Smooth muscle cell (in vitro differentiated cells): ENCODE measurements at regions not wholly inside any gene's neighbourhood (a gene's known extent, or its start where the extent isn't known, plus 50 kb on each side); places are given as distances from the start of the nearest gene placed in this dataset.

ENCODE experiments used
- DNase-seq: peaks from one replicate; lab custom pipeline; 2025; ENCODE audit not compliant: unreplicated experiment; lab: John Stamatoyannopoulos, UW
- H2AFZ ChIP-seq: fragments of 200-600 bp; sonication (generic); 2 replicates; pipeline ENCODE4 v1.6.0; 2016; ENCODE audit warnings: antibody characterized with exemption, low read depth, mild to moderate bottlenecking
- H3F3A ChIP-seq: fragments of 200-600 bp; sonication (generic); 2 replicates; pipeline ENCODE4 v1.6.0; 2017; ENCODE audit warnings: antibody characterized with exemption, low read depth
- H3K27ac ChIP-seq: fragments of 200-600 bp; sonication (generic); 2 replicates; pipeline ENCODE4 v1.5.1; 2016; ENCODE audit warnings: low read depth, mild to moderate bottlenecking
- H3K27me3 ChIP-seq: fragments of 200-600 bp; sonication (generic); 2 replicates; pipeline ENCODE4 v1.6.1; 2016; ENCODE audit warnings: low read depth, mild to moderate bottlenecking
- H3K36me3 ChIP-seq: fragments of 200-600 bp; sonication (generic); 2 replicates; pipeline ENCODE4 v1.5.1; 2016; ENCODE audit warnings: low read depth
- H3K4me1 ChIP-seq: fragments of 200-600 bp; sonication (generic); 2 replicates; pipeline ENCODE4 v1.5.1; 2016; ENCODE audit warnings: low read depth
- H3K4me2 ChIP-seq: fragments of 200-600 bp; sonication (generic); 2 replicates; pipeline ENCODE4 v1.6.0; 2016; ENCODE audit warnings: mild to moderate bottlenecking
- H3K4me3 ChIP-seq: fragments of 200-600 bp; sonication (generic); 2 replicates; pipeline ENCODE4 v1.5.1; 2016; ENCODE audit warnings: mild to moderate bottlenecking
- H3K79me2 ChIP-seq: fragments of 200-600 bp; sonication (generic); 2 replicates; pipeline ENCODE4 v1.6.0; 2016; ENCODE audit warnings: low read depth, mild to moderate bottlenecking
- H3K9ac ChIP-seq: fragments of 200-600 bp; sonication (generic); 2 replicates; pipeline ENCODE4 v1.6.0; 2016; ENCODE audit warnings: low read depth
- H3K9me3 ChIP-seq: fragments of 200-600 bp; sonication (generic); replicated peaks from 2 replicates; pipeline ENCODE4 v1.5.1; 2016; ENCODE audit warnings: low read depth
- H4K20me1 ChIP-seq: fragments of 200-600 bp; sonication (generic); 2 replicates; pipeline ENCODE4 v1.6.0; 2016; ENCODE audit warnings: low read depth
- WGBS: methylation state at CpG from one replicate; pipeline ENCODE4 v1.1.7; 2016; ENCODE audit warnings: low lambda C conversion rate; 5-methylcytosine and 5-hydroxymethylcytosine counted together
- TF ChIP-seq, protein P1 (sequence below): fragments of 200-600 bp; sonication (generic); IDR thresholded peaks from 2 replicates; pipeline ENCODE4 v1.5.1; 2017; ENCODE audit warnings: borderline replicate concordance, mild to moderate bottlenecking, antibody characterized with exemption; ENCODE audit not compliant: insufficient read depth, poor library complexity, severe bottlenecking

DNA sequence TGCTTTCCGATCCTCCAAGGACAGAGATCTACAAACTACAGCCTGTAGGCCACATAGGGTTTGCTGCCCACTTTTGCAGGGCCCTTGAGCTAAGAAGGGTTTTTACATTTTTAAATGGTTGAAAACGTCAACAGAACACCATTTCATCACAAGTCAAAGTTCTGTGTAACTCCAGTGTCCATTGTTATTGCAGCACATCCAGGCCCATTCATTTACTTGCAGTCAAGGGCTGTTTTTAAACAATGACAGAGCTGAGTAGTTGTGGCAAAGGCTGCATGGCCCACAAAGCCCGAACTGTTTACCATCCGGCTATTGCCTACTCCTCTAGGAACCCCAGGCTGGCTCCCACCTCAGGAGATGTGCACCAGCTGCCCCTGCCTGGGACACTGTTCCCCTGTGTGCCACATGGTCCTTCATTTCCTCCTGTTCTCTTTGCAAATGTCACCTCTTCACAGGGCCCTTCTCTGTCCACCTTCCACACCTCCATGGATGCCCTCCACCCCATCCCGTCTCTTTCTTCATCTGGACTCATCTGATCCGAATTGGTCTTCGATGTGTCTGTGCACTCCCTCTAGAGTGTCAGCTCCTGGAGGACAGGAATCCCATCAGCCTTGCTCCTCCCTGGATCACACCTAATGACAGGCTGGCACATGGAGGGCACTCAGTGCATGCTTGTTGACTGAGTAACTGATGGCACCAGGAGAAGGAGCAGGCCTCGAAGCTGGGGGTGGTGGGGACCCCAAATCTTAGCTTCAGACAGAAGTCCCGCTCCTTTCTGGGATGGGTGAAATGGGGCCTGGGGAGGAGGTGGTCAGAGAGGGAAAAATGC is 69.5 kb upstream of the IQSEC1 start:
- no peak for DNase-seq
- TF ChIP-seq, protein P1, sequence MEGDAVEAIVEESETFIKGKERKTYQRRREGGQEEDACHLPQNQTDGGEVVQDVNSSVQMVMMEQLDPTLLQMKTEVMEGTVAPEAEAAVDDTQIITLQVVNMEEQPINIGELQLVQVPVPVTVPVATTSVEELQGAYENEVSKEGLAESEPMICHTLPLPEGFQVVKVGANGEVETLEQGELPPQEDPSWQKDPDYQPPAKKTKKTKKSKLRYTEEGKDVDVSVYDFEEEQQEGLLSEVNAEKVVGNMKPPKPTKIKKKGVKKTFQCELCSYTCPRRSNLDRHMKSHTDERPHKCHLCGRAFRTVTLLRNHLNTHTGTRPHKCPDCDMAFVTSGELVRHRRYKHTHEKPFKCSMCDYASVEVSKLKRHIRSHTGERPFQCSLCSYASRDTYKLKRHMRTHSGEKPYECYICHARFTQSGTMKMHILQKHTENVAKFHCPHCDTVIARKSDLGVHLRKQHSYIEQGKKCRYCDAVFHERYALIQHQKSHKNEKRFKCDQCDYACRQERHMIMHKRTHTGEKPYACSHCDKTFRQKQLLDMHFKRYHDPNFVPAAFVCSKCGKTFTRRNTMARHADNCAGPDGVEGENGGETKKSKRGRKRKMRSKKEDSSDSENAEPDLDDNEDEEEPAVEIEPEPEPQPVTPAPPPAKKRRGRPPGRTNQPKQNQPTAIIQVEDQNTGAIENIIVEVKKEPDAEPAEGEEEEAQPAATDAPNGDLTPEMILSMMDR: no peak
- no peaks in the 10 kb centered on the region for H3K79me2 ChIP-seq
- H3K9ac ChIP-seq: no peak overlapping the region
- WGBS: 78% methylated on average over 9 of the region's 9 CpGs
- no peak overlapping the region for H3K27ac ChIP-seq
- no peaks in the 10 kb centered on the region for H3K4me1 ChIP-seq
- no peaks in the 10 kb centered on the region for H3K9me3 ChIP-seq
- H3F3A ChIP-seq: no peaks in the 10 kb centered on the region
- H3K4me2 ChIP-seq: no peak overlapping the region
- H2AFZ ChIP-seq: no peak overlapping the region
- H3K27me3 ChIP-seq: no peaks in the 10 kb centered on the region
- no peaks in the 10 kb centered on the region for H3K36me3 ChIP-seq
- H4K20me1 ChIP-seq: peaks cover 44% of the 10 kb centered on the region
- H3K4me3 ChIP-seq: no peak overlapping the region

DNA sequence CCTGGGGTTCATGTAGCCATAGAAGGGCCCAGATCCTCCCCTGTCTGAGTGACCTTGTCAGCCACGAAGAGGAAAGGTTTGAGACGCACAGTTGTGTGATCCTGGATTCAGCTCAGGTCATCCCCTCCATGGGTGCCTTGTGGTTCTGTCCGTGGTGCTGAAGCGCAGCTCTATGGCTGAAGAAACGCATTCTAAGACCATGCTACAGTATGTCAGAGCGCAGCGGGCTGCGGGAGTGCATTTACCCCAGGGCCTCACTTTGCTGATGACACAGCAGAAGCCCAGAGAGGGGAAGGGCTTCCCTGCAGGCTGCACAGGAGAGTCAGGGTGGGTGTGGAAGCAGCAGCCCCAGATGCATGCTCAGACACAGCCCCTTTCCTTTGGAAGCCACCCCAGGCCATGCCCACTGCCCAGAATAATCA is 68.8 kb upstream of the IQSEC1 start:
- WGBS: 44% methylated on average over 8 of the region's 8 CpGs
- H3K27ac ChIP-seq: no peak overlapping the region
- DNase-seq: no peak
- no peaks in the 10 kb centered on the region for H3F3A ChIP-seq
- no peaks in the 10 kb centered on the region for H3K9me3 ChIP-seq
- no peaks in the 10 kb centered on the region for H3K4me1 ChIP-seq
- H3K4me3 ChIP-seq: no peak overlapping the region
- no peak overlapping the region for H2AFZ ChIP-seq
- no peaks in the 10 kb centered on the region for H3K79me2 ChIP-seq
- H3K9ac ChIP-seq: no peak overlapping the region
- H4K20me1 ChIP-seq: peaks cover 44% of the 10 kb centered on the region
- H3K4me2 ChIP-seq: no peak overlapping the region
- H3K27me3 ChIP-seq: no peaks in the 10 kb centered on the region
- TF ChIP-seq, protein P1: no peak
- H3K36me3 ChIP-seq: no peaks in the 10 kb centered on the region

DNA sequence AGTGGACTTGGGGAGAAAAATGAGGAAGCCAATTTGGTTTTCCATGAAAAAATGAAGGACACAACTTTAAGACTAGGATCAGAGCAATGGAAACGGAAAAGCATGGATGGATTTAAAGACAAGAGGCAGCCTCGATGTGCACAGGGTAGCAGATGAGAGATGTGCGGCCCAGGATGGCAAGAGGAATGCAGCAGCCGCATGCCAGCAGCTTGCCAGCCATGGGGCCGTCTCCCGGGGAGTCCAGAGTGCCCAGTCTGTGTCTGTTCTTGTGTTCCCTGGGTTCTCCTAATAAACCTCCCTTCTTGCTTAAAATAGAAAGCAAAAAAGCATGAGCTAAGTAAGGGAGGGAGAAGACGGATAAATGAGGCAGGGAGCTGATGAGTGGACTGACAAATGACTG is 68.0 kb upstream of the IQSEC1 start:
- Histone ChIP-seq H3F3A (no peaks in the 10 kb centered on the region), H4K20me1 (peaks cover 44% of the 10 kb centered on the region), H3K9me3 (no peaks in the 10 kb centered on the region), H3K36me3 (no peaks in the 10 kb centered on the region), H3K27me3 (no peaks in the 10 kb centered on the region), H3K4me1 (no peaks in the 10 kb centered on the region), H3K79me2 (no peaks in the 10 kb centered on the region), H3K27ac (no peak overlapping the region), H3K4me2 (no peak overlapping the region), H3K4me3 (no peak overlapping the region), H3K9ac (no peak overlapping the region), H2AFZ (no peak overlapping the region)
- no peak for DNase-seq
- TF ChIP-seq, protein P1: no peak
- WGBS: 91% methylated on average over 7 of the region's 7 CpGs

DNA sequence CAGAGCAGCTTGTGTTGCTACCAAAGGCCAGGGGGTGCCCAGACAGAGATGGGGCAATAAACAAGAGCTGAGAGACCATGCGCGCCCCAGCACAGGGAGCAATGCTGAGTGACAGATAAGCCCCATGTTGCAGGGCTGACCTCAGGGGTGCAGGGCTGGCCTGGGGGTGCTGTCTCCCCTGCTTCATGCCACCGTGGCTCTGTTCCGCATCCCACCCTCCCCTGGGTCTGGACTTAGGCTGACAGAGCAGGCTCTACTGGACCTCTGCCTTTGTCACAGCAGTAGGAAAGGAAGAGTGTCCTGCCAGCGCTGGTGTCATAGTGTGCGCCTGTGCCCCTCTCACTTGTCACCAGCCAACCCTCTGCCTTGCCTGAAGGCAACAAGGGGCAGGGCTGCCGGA is 67.4 kb upstream of the IQSEC1 start:
- Histone ChIP-seq H3K4me2 (no peak overlapping the region), H3K36me3 (no peaks in the 10 kb centered on the region), H3K4me1 (no peaks in the 10 kb centered on the region), H3K79me2 (no peaks in the 10 kb centered on the region), H3K9me3 (no peaks in the 10 kb centered on the region), H3K27me3 (no peaks in the 10 kb centered on the region), H2AFZ (no peak overlapping the region), H3F3A (no peaks in the 10 kb centered on the region), H4K20me1 (peaks cover 46% of the 10 kb centered on the region), H3K9ac (no peak overlapping the region), H3K27ac (no peak overlapping the region), H3K4me3 (no peak overlapping the region)
- WGBS: 92% methylated on average over 7 of the region's 7 CpGs
- TF ChIP-seq, protein P1: no peak
- DNase-seq: no peak
